ENCODE measurements at regions not wholly inside any gene's neighbourhood (a gene's known extent, or its start where the extent isn't known, plus 50 kb on each side); places are given as distances from the start of the nearest gene placed in this dataset.
"Not testable (repeated sequence)": the region's sequence is repeated elsewhere in the genome, so short reads cannot be mapped to it uniquely, and the experiment has no call there.

GRCh38 chr1:60504206-60504840, 430.8 kb upstream of the C1orf87 start:
- Histone ChIP-seq H3K36me3 (no peaks in the 10 kb centered on the region), H3K9me3 (no peaks in the 10 kb centered on the region), H3K27me3 (no peaks in the 10 kb centered on the region), H3K4me3 (no peak overlapping the region), H3K4me1 (no peaks in the 10 kb centered on the region), H3K27ac (no peak overlapping the region)
- peak; percentile 66 for ATAC-seq
- TF ChIP-seq, protein P1, sequence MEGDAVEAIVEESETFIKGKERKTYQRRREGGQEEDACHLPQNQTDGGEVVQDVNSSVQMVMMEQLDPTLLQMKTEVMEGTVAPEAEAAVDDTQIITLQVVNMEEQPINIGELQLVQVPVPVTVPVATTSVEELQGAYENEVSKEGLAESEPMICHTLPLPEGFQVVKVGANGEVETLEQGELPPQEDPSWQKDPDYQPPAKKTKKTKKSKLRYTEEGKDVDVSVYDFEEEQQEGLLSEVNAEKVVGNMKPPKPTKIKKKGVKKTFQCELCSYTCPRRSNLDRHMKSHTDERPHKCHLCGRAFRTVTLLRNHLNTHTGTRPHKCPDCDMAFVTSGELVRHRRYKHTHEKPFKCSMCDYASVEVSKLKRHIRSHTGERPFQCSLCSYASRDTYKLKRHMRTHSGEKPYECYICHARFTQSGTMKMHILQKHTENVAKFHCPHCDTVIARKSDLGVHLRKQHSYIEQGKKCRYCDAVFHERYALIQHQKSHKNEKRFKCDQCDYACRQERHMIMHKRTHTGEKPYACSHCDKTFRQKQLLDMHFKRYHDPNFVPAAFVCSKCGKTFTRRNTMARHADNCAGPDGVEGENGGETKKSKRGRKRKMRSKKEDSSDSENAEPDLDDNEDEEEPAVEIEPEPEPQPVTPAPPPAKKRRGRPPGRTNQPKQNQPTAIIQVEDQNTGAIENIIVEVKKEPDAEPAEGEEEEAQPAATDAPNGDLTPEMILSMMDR (IDR thresholded peaks at IDR 0.05), result no peak
- no peak for DNase-seq
- intact Hi-C loops (cut with DNase I), result no loop called here

- Histone ChIP-seq H3K36me3 (no peaks in the 10 kb centered on the region), H3K9me3 (peaks cover 0 to 8% of the 10 kb centered on the region in 2 donors), H3K27me3 (no peaks in the 10 kb centered on the region), H3K27ac (no peak overlapping the region), H3K4me3 (no peak overlapping the region), H3K4me1 (no peaks in the 10 kb centered on the region)
- ATAC-seq (no peak), DNase-seq (no peak)
- intact Hi-C loops (cut with DNase I), result no loop called here
- TF ChIP-seq, protein P1 (IDR thresholded peaks at IDR 0.05), result no peak
Observed at GRCh38 chr1:60503266-60503925, 429.8 kb upstream of the C1orf87 start.

- Histone ChIP-seq H3K27ac (no peak overlapping the region), H3K36me3 (no peaks in the 10 kb centered on the region), H3K4me3 (no peak overlapping the region), H3K9me3 (peaks cover 0 to 17% of the 10 kb centered on the region in 2 donors), H3K4me1 (no peaks in the 10 kb centered on the region), H3K27me3 (no peaks in the 10 kb centered on the region)
- intact Hi-C loops (cut with DNase I), result no loop called here
- TF ChIP-seq, protein P1 (IDR thresholded peaks at IDR 0.05), result no peak
- DNase-seq, result no peak
- ATAC-seq, result no peak
Observed at GRCh38 chr1:60502506-60502905, 428.9 kb upstream of the C1orf87 start.

- H3K4me3 ChIP-seq; ATAC-seq; H3K36me3 ChIP-seq; H3K27me3 ChIP-seq; H3K9me3 ChIP-seq; H3K27ac ChIP-seq; H3K4me1 ChIP-seq; intact Hi-C loops (cut with DNase I): not testable (repeated sequence)
- peak in 1 of 4 donors; percentile 32 for DNase-seq
Observed at GRCh38 chr1:60489916-60490480, 416.4 kb upstream of the C1orf87 start.

DNA sequence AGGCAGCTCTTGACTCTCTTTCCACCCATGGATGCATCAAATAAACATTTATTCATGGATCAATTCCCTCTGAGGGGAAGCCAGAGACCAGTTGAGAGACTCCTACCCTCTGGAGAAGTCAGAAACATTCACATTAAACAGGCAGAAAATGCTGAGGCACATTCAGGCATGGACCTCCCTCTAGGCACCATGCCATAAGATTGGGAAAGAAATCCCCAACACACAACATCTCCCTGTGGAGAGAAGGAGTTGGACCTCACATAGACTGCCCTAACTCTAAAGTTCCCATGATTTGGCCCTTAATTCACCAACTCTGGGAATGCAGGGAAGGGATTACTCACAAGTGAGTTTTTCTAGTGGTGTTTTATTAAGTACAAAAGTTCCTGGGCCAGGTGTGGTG, 415.3 kb upstream of the C1orf87 start:
- no peaks in the 10 kb centered on the region for H3K36me3 ChIP-seq
- intact Hi-C loops (cut with DNase I), result no loop called here
- no peak overlapping the region for H3K4me3 ChIP-seq
- H3K4me1 ChIP-seq, result no peaks in the 10 kb centered on the region
- peaks cover 0 to 1% of the 10 kb centered on the region in 2 donors for H3K9me3 ChIP-seq
- TF ChIP-seq, protein P1 (IDR thresholded peaks at IDR 0.05), result no peak
- ATAC-seq, result peak; percentile 52
- H3K27ac ChIP-seq, result no peak overlapping the region
- no peaks in the 10 kb centered on the region for H3K27me3 ChIP-seq
- peak in 2 of 4 donors; percentile 41 to 68 for DNase-seq

Data from left lung (tissue), 4 donors.